ENCODE measurements at regions not wholly inside any gene's neighbourhood (a gene's known extent, or its start where the extent isn't known, plus 50 kb on each side); places are given as distances from the start of the nearest gene placed in this dataset.
A peak's percentile ranks its signal among the peaks of the same experiment; 100 is the strongest.

GRCh38 chr12:24080465-24080864 lies 131.0 kb upstream of the SOX5 start (continued):
- TF ChIP-seq, protein P1, sequence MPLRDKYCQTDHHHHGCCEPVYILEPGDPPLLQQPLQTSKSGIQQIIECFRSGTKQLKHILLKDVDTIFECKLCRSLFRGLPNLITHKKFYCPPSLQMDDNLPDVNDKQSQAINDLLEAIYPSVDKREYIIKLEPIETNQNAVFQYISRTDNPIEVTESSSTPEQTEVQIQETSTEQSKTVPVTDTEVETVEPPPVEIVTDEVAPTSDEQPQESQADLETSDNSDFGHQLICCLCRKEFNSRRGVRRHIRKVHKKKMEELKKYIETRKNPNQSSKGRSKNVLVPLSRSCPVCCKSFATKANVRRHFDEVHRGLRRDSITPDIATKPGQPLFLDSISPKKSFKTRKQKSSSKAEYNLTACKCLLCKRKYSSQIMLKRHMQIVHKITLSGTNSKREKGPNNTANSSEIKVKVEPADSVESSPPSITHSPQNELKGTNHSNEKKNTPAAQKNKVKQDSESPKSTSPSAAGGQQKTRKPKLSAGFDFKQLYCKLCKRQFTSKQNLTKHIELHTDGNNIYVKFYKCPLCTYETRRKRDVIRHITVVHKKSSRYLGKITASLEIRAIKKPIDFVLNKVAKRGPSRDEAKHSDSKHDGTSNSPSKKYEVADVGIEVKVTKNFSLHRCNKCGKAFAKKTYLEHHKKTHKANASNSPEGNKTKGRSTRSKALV (CRISPR knock-in tag; IDR thresholded peaks at IDR 0.05): no peak
- no peak for TF ChIP-seq SRSF4 (IDR thresholded peaks at IDR 0.05; ENCODE audit: low read depth, low read length, poor library complexity, severe bottlenecking)
- peak; percentile 67 for TF ChIP-seq KAT8 (CRISPR knock-in tag; IDR thresholded peaks at IDR 0.05)
- TF ChIP-seq ZNF777 (CRISPR knock-in tag; IDR thresholded peaks at IDR 0.05): no peak
- TF ChIP-seq IKZF4 (CRISPR knock-in tag; IDR thresholded peaks at IDR 0.05; ENCODE audit: borderline replicate concordance, low read depth, not compliant biosample characterization): no peak
- no peak for TF ChIP-seq TRIM24 (CRISPR knock-in tag; IDR thresholded peaks at IDR 0.05)
- TF ChIP-seq, protein P2, sequence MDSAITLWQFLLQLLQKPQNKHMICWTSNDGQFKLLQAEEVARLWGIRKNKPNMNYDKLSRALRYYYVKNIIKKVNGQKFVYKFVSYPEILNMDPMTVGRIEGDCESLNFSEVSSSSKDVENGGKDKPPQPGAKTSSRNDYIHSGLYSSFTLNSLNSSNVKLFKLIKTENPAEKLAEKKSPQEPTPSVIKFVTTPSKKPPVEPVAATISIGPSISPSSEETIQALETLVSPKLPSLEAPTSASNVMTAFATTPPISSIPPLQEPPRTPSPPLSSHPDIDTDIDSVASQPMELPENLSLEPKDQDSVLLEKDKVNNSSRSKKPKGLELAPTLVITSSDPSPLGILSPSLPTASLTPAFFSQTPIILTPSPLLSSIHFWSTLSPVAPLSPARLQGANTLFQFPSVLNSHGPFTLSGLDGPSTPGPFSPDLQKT (CRISPR knock-in tag; IDR thresholded peaks at IDR 0.05; ENCODE audit: borderline replicate concordance): no peak
- no peak for TF ChIP-seq ZNF841 (CRISPR knock-in tag; IDR thresholded peaks at IDR 0.05; ENCODE audit: borderline replicate concordance)
- peak; percentile 57; the same call in 1 of the 2 replicates for TF ChIP-seq ZNF652 (CRISPR knock-in tag; IDR thresholded peaks at IDR 0.05; ENCODE audit: borderline replicate concordance, low read depth)
- peak; percentile 78 for TF ChIP-seq CEBPB (IDR thresholded peaks at IDR 0.05; ENCODE audit: borderline replicate concordance, low read depth, low read length)
- TF ChIP-seq ZMYM2 (CRISPR knock-in tag; IDR thresholded peaks at IDR 0.05): no peak
- peak; percentile 80 for TF ChIP-seq ARID3A (IDR thresholded peaks at IDR 0.05; ENCODE audit: low read depth, low read length)
- no peak for TF ChIP-seq ZBTB44 (CRISPR knock-in tag; IDR thresholded peaks at IDR 0.05)
- no peak for TF ChIP-seq CBX5 (CRISPR knock-in tag; IDR thresholded peaks at IDR 0.05; ENCODE audit: borderline replicate concordance)
- TF ChIP-seq PLSCR1 (CRISPR knock-in tag; IDR thresholded peaks at IDR 0.05; ENCODE audit: borderline replicate concordance): no peak
- peak; percentile 61; the same call in 1 of the 2 replicates for TF ChIP-seq MIER3 (CRISPR knock-in tag; IDR thresholded peaks at IDR 0.05; ENCODE audit: borderline replicate concordance)
- no peak for TF ChIP-seq USF2 (IDR thresholded peaks at IDR 0.05; ENCODE audit: low read depth, low read length)
- no peak for TF ChIP-seq USF2 (CRISPR knock-in tag; IDR thresholded peaks at IDR 0.05; ENCODE audit: borderline replicate concordance)
- TF ChIP-seq BHLHE40 (IDR thresholded peaks at IDR 0.05; ENCODE audit: low read length): no peak

Data from HepG2 (cell line).